K562 (cell line): ENCODE measurements at regions not wholly inside any gene's neighbourhood (a gene's known extent, or its start where the extent isn't known, plus 50 kb on each side); places are given as distances from the start of the nearest gene placed in this dataset.
"Not testable (repeated sequence)": the region's sequence is repeated elsewhere in the genome, so short reads cannot be mapped to it uniquely, and the experiment has no call there.

ENCODE experiments used
- ATAC-seq: fragments of 200-7000 bp; cut with Tn5 transposase; 3 replicates; pipeline ENCODE4 v1.9.1; 2020; ENCODE audit warnings: moderate library complexity
- BruUV-seq: library from RNA; stranded (reverse); fragments of 400-500 nt; replicated peaks from 2 replicates; lab custom pipeline; 2021; lab: Mats Ljungman, UMichigan
- CTCF ChIA-PET: fragments of 300-600 bp; formaldehyde crosslinking; extraction: SDS; loops from one replicate; lab custom pipeline; 2021; ENCODE audit warnings: low intra/inter-chr PET ratio; lab: Yijun Ruan, JAX
- POLR2A ChIA-PET: fragments of 300-600, 350-650 bp; sonication (Branson Sonifier 250); formaldehyde crosslinking; extraction: SDS; loops from one replicate; lab custom pipeline; 2021; ENCODE audit warnings: antibody characterized with exemption, inconsistent platforms; lab: Yijun Ruan, JAX
- DNase-seq, 4 experiments: peaks; one replicate each; pipeline versions ENCODE4 v3.0.0 to v3.0.0-alpha.2; 2011 to 2018; ENCODE audit warnings: low spot score in 3 of 4, mixed read lengths in 3 of 4; ENCODE audit errors: extremely low read depth in 1 of 4
- FAIRE-seq: peaks from 2 replicates; lab custom pipeline; 2011; peaks lifted over from hg19 to GRCh38; lab: Jason Lieb, UNC
- H2AFZ ChIP-seq: 2 replicates; pipeline ENCODE4 v1.6.0; 2011; ENCODE audit warnings: low read depth, low read length, control low read depth, inconsistent platforms
- H3K27ac ChIP-seq: fragments of 200-600 bp; 3 replicates; pipeline ENCODE4 v1.8.0; 2011; ENCODE audit warnings: low read depth, mild to moderate bottlenecking, control low read depth, inconsistent platforms, low read length, moderate library complexity, mixed read lengths; ENCODE audit errors: extremely low read depth
- H3K27me3 ChIP-seq, 2 experiments: fragments of 300-600 bp in 1 of 2; 2 replicates in 1 of 2; 3 replicates in 1 of 2; pipeline versions ENCODE4 v1.6.0 to v1.8.0; 2011; ENCODE audit warnings: inconsistent platforms in 2 of 2, low read length in 2 of 2, mild to moderate bottlenecking in 1 of 2, mixed read lengths in 1 of 2, moderate library complexity in 1 of 2; ENCODE audit not compliant: control insufficient read depth in 2 of 2, insufficient read depth in 2 of 2
- H3K36me3 ChIP-seq: fragments of 300-600 bp; 3 replicates; pipeline ENCODE4 v1.8.0; 2011; ENCODE audit warnings: mild to moderate bottlenecking, low read length, inconsistent platforms; ENCODE audit not compliant: control insufficient read depth, insufficient read depth
- H3K4me1 ChIP-seq, 2 experiments: fragments of 200-600 bp in 1 of 2; replicated peaks in 1 of 2; 2 replicates in 1 of 2; 3 replicates in 1 of 2; pipeline versions ENCODE4 v1.5.1 to v1.8.0; 2011; ENCODE audit warnings: inconsistent platforms in 2 of 2, low read length in 2 of 2, mild to moderate bottlenecking in 1 of 2, mixed read lengths in 1 of 2, moderate library complexity in 1 of 2; ENCODE audit not compliant: control insufficient read depth in 2 of 2, insufficient read depth in 2 of 2
- H3K4me2 ChIP-seq: 2 replicates; pipeline ENCODE4 v1.6.1; 2011; ENCODE audit warnings: low read length, control low read depth, inconsistent platforms, mixed read lengths; ENCODE audit not compliant: insufficient read depth
- H3K4me3 ChIP-seq: fragments of 200-600 bp; sonication (generic), shearing (Covaris generic); 2 replicates; pipeline ENCODE4 v1.5.1; 2016; ENCODE audit warnings: control low read depth, inconsistent platforms
- H3K79me2 ChIP-seq: fragments of 200-600 bp; 3 replicates; pipeline ENCODE4 v1.8.0; 2011; ENCODE audit warnings: low read length, inconsistent platforms; ENCODE audit not compliant: control insufficient read depth, insufficient read depth
- H3K9ac ChIP-seq, 2 experiments: 2 replicates each; pipeline versions ENCODE4 v1.6.0 to v1.6.1; 2011; ENCODE audit warnings: low read depth in 2 of 2, low read length in 2 of 2, control low read depth in 1 of 2, inconsistent platforms in 1 of 2, mild to moderate bottlenecking in 1 of 2, mixed read lengths in 1 of 2; ENCODE audit not compliant: insufficient read depth in 1 of 2
- H3K9me1 ChIP-seq: one replicate; pipeline ENCODE4 v1.6.0; 2011; ENCODE audit warnings: inconsistent platforms, mild to moderate bottlenecking, low read length, moderate library complexity; ENCODE audit not compliant: control insufficient read depth, insufficient read depth
- H3K9me3 ChIP-seq: replicated peaks from 2 replicates; pipeline ENCODE4 v1.5.1; 2011; ENCODE audit warnings: low read depth, low read length, inconsistent platforms; ENCODE audit not compliant: control insufficient read depth, insufficient read depth
- H4K20me1 ChIP-seq: replicated peaks from 2 replicates; pipeline ENCODE4 v1.6.1; 2011; ENCODE audit warnings: low read length, inconsistent platforms, mixed read lengths; ENCODE audit not compliant: control insufficient read depth, insufficient read depth
- CEBPG ChIP-seq, 3 experiments: fragments of 200-800 bp in 1 of 3; sonication (Bioruptor generic) in 1 of 3; sonication (generic) in 1 of 3; formaldehyde crosslinking in 1 of 3; IDR thresholded peaks in 2 of 3; conservative IDR thresholded peaks in 1 of 3; 2 replicates each; pipeline versions ENCODE4 v1.6.1 to v1.8.0; 2016 to 2022; ENCODE audit warnings: missing compliant biosample characterization in 2 of 3, missing genetic modification characterization in 2 of 3, mild to moderate bottlenecking in 1 of 3, missing genetic modification reagents in 1 of 3
- WGBS: fragments of 100-300 bp; shearing (Covaris generic); methylation state at CpG from one replicate; pipeline ENCODE4 v1.1.6; 2016; ENCODE audit warnings: low coverage, mixed read lengths; ENCODE audit not compliant: insufficient coverage; ENCODE audit errors: missing lambda C conversion rate; 5-methylcytosine and 5-hydroxymethylcytosine counted together
- in situ Hi-C: fragments of 300-500 bp; cut with MboI; formaldehyde crosslinking; loops from 4 replicates; pipeline ENCODE4 v1.15.0; 2018; ENCODE audit warnings: inconsistent platforms, mixed read lengths
- intact Hi-C: fragments of 100-400 bp; cut with micrococcal nuclease; formaldehyde crosslinking; loops from 2 replicates; pipeline ENCODE4 v1.14.2; 2022
- TF ChIP-seq, protein P1 (sequence below): fragments of 250-450 bp; sonication (Bioruptor Pico); IDR thresholded peaks from 2 replicates; pipeline ENCODE4 v1.5.0; 2021; ENCODE audit warnings: mild to moderate bottlenecking, moderate library complexity

DNA sequence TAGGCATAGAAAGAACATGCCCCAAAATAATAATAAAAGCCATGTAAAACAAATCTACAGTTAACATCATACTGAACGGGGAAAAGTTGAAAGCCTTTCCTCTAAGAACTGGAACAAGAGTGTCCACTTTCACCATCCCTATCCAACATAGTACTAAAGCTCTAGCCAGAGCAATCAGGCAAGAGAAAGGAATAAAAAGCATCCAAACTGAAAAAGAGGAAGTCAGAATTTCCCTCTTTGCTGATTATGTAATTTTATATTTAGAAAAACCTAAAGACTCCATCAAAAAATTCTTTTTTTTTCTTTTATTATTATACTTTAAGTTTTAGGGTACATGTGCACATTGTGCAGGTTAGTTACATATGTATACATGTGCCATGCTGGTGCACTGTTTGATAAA, 661.6 kb upstream of the CBLB start (continued):
- TF ChIP-seq, protein P1, sequence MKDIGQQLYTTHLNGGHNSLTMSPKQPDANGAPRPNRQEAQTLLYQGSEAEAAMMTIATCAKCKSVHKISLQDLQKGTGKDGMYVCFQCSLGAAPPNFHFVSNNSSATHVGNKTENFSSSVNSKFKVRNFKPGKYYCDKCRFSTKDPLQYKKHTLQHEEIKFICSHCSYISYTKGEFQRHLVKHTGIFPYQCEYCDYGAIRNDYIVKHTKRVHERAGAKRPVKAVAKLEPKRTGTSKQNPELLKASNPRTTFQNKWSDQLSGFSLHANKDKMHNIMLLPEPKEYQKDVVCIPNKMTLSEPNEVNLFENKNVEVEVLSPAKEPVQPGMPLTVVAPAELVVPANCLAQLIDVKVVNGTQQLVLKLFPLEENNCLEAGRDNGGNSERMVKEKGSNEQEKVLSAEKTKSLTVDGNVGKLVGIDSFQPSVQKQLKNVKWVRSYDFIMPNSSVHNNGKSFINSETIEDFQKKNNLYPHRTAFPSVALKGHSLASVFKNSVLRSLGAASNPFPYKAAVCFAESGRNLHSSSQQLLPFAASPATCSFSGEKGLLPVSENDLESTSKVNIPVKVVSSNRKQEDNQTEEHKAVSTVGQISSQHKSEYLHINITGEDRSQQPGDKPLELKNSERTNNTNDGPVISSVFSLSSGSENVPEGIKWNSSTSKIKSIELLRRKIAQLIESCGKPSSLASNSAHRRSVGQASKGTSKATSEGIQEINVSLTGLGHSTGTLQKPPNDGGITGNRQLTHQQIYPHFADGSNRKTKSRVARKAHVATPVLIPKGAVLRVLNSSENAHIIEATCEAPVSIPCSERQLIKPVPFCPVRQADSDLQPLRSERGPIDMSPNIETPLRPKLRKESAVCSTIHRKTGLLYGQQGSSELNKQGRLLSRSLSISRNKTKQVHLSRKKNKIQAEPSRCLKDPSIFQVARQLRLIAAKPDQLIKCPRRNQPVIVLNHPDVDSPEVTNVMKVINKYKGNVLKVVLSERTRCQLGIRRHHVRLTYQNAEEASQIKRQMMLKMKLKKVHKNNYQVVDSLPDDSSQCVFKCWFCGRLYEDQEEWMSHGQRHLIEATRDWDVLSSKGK (CRISPR knock-in tag) = no peak

DNA sequence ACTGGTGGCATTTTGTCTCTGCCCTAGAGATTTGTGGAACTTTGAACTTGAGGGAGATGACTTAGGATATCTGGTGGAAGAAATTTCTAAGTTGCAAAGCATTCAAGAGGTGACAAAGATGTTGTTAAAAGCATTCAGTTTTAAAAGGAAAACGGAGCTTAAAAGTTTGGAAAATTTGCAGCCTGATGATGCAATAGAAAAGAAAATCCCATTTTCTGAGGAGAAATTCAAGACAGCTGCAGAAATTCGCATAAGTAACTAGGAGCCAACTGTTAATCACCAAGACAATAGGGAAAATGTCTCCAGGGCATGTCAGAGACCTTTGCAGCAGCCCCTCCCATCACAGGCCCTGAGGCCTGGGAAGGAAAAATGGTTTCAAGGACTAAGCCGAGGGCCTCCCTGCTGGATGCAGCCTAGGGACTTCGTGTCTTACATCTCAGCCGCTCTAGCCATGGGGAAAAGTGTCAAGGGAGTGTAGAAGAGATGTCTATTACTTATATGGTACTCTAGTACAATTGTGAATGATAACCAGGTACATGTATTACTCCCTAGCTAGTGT, 663.0 kb upstream of the CBLB start:
- H3K4me3 ChIP-seq; H3K79me2 ChIP-seq; H3K4me2 ChIP-seq; H3K9me3 ChIP-seq; H2AFZ ChIP-seq; in situ Hi-C loops; H3K36me3 ChIP-seq; H3K9ac ChIP-seq; ATAC-seq; intact Hi-C loops; FAIRE-seq; CTCF ChIA-PET; H3K9me1 ChIP-seq; H4K20me1 ChIP-seq; H3K4me1 ChIP-seq; DNase-seq; H3K27ac ChIP-seq; H3K27me3 ChIP-seq; BruUV-seq; POLR2A ChIA-PET; TF ChIP-seq CEBPG (CRISPR knock-in tag; IDR thresholded peaks at IDR 0.05): not testable (repeated sequence)
- TF ChIP-seq CEBPG (tag; conservative IDR thresholded peaks at IDR 0.05 in 1 of 2, IDR thresholded peaks at IDR 0.05 in 1 of 2) = peak in 1 of 2 experiments; percentile 21; a peak in 1 of 4 replicates
- WGBS = 0% methylated on average over 5 of the region's 5 CpGs
